ENCODE measurements at regions not wholly inside any gene's neighbourhood (a gene's known extent, or its start where the extent isn't known, plus 50 kb on each side); places are given as distances from the start of the nearest gene placed in this dataset.

DNA sequence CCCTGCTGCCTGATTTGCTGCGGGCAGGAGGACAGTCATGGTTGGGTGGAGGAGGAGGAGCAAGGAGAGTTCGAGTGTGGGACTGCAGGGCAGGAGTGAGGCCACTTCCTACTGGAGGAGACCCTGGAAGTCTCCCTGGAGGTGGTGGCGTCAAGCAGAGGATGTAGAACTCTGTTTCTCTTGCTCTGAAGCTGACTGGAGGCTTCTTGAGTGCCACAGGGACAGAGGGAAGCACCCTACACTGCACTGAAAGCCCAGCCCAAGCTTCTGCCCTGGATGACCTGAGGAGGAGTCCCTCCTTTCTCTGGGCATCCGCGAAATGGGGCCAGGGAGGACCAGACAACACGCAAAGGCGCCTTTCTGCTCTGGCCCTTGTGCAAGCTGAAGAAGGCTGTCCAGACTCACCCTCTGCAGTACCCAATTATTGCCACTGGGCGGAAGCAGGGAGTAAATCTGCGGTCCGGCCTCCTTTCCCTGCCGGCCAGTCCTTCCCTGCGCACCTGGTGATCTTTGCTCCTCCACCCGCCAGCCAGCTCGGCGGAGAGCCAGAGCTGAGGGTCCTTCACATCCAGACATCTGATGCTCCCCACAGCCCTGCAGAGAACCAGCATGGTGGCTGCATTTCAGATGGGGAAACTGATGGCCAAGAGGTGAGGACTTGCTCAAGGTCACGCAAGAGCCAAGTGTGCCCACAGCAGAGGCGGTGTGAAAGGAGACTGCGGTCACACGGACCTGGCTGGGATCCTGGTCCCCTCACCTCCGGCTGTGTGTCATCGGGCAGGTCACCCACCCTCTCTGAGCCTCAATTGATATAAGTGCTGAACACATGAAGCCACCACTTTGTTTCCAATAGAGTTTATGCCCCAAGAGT lies 207.1 kb downstream of the TBC1D2B start:
- no peak for TF ChIP-seq EZH2 (IDR thresholded peaks at IDR 0.05; ENCODE audit: borderline replicate concordance, low read length)
- TF ChIP-seq, protein P1, sequence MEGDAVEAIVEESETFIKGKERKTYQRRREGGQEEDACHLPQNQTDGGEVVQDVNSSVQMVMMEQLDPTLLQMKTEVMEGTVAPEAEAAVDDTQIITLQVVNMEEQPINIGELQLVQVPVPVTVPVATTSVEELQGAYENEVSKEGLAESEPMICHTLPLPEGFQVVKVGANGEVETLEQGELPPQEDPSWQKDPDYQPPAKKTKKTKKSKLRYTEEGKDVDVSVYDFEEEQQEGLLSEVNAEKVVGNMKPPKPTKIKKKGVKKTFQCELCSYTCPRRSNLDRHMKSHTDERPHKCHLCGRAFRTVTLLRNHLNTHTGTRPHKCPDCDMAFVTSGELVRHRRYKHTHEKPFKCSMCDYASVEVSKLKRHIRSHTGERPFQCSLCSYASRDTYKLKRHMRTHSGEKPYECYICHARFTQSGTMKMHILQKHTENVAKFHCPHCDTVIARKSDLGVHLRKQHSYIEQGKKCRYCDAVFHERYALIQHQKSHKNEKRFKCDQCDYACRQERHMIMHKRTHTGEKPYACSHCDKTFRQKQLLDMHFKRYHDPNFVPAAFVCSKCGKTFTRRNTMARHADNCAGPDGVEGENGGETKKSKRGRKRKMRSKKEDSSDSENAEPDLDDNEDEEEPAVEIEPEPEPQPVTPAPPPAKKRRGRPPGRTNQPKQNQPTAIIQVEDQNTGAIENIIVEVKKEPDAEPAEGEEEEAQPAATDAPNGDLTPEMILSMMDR (conservative IDR thresholded peaks at IDR 0.05 in 1 of 2, IDR thresholded peaks at IDR 0.05 in 1 of 2; ENCODE audit: extremely low read depth in 1 of 2, insufficient read depth in 1 of 2, low read depth in 1 of 2, low read length in 2 of 2), result peak; percentile 64 to 77
